AG04450 (cell line): ENCODE measurements at regions not wholly inside any gene's neighbourhood (a gene's known extent, or its start where the extent isn't known, plus 50 kb on each side); places are given as distances from the start of the nearest gene placed in this dataset.
"Not testable (repeated sequence)": the region's sequence is repeated elsewhere in the genome, so short reads cannot be mapped to it uniquely, and the experiment has no call there.

Source experiments
- CTCF ChIA-PET: fragments of 300-600, 350-600 bp; formaldehyde crosslinking; extraction: SDS; loops from one replicate; lab custom pipeline; 2022; ENCODE audit warnings: antibody characterized with exemption, inconsistent platforms; lab: Charles Lee
- POLR2A ChIA-PET: fragments of 350-600 bp; formaldehyde crosslinking; extraction: SDS; loops from one replicate; lab custom pipeline; 2021; ENCODE audit warnings: antibody characterized with exemption, inconsistent platforms; lab: Yijun Ruan, JAX
- DNase-seq: peaks from one replicate; pipeline ENCODE4 v3.0.0-alpha.2; 2011; ENCODE audit warnings: low read depth, low spot score
- H3K27ac ChIP-seq: one replicate; pipeline ENCODE4 v1.5.1; 2012; ENCODE audit warnings: low read depth, low read length, control low read depth
- H3K27me3 ChIP-seq: one replicate; pipeline ENCODE4 v1.6.0; 2012; ENCODE audit warnings: low read length; ENCODE audit not compliant: control insufficient read depth, insufficient read depth
- H3K4me3 ChIP-seq: 2 replicates; pipeline ENCODE4 v1.5.1; 2011; ENCODE audit warnings: mild to moderate bottlenecking, low read depth, low read length, control low read depth
- H3K9me3 ChIP-seq: 2 replicates; pipeline ENCODE4 v1.5.1; 2012; ENCODE audit warnings: low read length; ENCODE audit not compliant: control insufficient read depth, insufficient read depth
- TF ChIP-seq, protein P1 (sequence below): IDR thresholded peaks from 2 replicates; pipeline ENCODE4 v1.5.1; 2011; ENCODE audit warnings: low read depth, low read length, control low read depth, inconsistent platforms

DNA sequence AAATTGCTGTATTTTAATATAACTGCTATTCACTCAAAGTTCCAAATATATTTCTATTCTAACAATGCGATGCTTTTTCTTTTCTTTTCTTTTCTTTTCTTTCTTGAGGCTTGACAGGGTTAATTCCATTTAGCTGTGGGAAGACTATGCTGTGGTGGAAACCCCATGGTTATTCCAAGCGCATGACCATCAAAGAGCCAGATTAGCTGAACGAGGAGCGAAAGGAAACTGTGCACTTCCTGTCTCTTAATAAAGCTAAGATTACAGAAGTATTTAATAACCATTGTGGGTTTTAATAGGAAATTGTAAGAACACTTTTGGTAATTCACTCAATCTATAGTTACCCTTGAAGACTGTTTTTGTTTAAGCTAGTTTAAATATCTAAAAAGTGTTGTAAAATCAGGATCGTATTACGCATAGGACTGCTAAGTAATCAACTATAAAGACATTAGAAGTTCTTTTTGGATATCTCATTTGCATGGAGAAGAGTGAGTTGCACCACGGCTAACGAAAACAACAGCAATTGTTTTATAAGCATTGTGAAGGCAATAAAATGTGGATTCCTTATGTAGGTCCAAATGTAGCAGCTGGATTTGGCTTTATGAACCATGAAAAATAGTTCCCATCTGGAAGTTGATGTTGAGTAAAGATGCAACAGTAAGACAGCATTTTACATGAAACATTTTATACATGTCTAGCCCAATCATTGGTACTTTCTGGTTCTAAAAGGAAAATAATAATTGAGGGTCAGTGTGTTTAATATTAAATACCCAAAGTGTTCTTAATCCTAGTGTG lies 105.4 kb downstream of the ZIC1 start:
- H3K27me3 ChIP-seq, result no peaks in the 10 kb centered on the region
- ChIA-PET POLR2A (no interaction called here), CTCF (no interaction called here)
- TF ChIP-seq, protein P1, sequence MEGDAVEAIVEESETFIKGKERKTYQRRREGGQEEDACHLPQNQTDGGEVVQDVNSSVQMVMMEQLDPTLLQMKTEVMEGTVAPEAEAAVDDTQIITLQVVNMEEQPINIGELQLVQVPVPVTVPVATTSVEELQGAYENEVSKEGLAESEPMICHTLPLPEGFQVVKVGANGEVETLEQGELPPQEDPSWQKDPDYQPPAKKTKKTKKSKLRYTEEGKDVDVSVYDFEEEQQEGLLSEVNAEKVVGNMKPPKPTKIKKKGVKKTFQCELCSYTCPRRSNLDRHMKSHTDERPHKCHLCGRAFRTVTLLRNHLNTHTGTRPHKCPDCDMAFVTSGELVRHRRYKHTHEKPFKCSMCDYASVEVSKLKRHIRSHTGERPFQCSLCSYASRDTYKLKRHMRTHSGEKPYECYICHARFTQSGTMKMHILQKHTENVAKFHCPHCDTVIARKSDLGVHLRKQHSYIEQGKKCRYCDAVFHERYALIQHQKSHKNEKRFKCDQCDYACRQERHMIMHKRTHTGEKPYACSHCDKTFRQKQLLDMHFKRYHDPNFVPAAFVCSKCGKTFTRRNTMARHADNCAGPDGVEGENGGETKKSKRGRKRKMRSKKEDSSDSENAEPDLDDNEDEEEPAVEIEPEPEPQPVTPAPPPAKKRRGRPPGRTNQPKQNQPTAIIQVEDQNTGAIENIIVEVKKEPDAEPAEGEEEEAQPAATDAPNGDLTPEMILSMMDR, result no peak
- H3K4me3 ChIP-seq, result no peak overlapping the region
- H3K9me3 ChIP-seq, result no peaks in the 10 kb centered on the region
- no peak overlapping the region for H3K27ac ChIP-seq
- no peak for DNase-seq

DNA sequence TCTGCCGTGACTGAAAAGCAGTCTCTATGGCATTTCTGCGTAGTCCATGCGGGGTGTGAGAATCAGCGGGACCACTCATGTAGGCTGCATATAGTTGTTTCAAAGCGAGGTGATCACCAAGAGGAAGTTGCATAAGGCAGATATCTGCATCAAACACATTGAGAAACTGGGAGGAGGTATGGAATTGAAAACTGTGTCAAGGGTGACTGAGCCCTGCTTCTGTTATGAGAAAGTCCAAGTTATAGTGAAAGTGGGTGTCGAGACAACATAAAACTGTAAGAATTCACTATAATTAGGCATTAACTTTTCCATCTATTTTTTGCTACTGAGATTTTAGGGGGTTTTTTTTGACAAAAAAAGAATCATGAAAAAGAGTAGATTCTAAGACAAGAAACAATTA lies 109.3 kb downstream of the ZIC1 start:
- no peak overlapping the region for H3K27ac ChIP-seq
- ChIA-PET POLR2A (no interaction called here), CTCF (no interaction called here)
- H3K4me3 ChIP-seq, result no peak overlapping the region
- H3K9me3 ChIP-seq, result no peaks in the 10 kb centered on the region
- TF ChIP-seq, protein P1, result no peak
- no peak for DNase-seq
- H3K27me3 ChIP-seq, result no peaks in the 10 kb centered on the region

DNA sequence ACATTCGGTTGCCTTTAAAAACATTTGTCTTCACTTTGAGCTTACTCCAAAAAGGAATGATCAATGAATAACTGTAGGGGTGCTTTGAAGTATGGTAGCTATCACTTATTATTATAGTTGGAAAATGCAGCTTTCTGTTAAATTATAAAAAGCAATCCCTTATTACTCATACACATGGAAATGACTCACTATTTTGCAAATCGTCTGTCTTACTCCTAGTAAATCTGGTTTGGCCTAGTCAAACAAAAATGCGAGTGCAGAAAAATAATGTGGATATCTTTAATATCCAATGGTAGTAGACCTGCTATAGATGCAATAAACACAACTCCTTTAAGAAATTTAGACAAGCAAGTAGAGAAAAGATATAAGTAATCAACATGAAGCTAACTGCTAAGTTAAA lies 112.5 kb downstream of the ZIC1 start:
- ChIA-PET CTCF (no interaction called here), POLR2A (no interaction called here)
- H3K27me3 ChIP-seq, result no peaks in the 10 kb centered on the region
- no peaks in the 10 kb centered on the region for H3K9me3 ChIP-seq
- no peak overlapping the region for H3K4me3 ChIP-seq
- DNase-seq, result peak; percentile 0
- no peak overlapping the region for H3K27ac ChIP-seq
- TF ChIP-seq, protein P1, result no peak

DNA sequence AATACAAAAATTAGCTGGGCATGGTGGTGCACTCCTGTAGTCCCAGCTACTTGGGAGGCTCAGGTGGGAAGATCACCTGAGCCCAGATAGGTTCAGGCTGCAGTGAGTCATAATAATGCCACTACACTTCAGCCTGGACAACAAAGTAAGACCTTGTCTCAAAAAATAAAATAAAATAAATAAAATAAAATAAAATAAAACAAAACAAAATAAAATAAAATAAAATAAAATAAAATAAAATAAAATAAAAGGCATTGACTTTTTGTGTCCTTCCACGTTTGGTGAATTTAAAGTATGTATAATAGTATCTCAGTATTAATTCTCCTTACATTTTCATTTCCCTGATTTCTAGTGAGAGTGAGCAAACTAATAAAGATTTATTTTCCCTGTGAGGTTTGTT lies 113.6 kb downstream of the ZIC1 start:
- H3K4me3 ChIP-seq, H3K27me3 ChIP-seq, H3K9me3 ChIP-seq, H3K27ac ChIP-seq, DNase-seq, CTCF ChIA-PET, POLR2A ChIA-PET: not testable (repeated sequence)

DNA sequence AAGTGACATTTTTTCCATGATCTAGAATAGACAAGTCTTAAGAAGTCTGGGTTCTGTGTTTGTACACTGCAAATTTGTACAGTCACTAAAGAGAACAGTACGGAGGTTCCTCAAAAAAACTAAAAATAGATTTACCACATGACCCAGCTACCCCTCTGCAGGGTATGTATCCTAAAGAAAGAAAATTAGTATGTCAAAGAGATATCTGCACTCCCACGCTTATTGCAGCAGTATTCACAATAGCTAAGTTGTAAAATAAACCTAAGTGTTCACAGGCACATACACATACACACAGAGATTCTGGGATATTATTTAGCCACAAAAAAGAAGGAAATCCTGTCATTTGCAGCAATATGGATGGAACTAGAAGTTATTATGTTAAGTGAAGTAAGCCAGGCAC lies 120.4 kb downstream of the ZIC1 start:
- Histone ChIP-seq H3K27me3 (no peaks in the 10 kb centered on the region), H3K27ac (no peak overlapping the region), H3K9me3 (no peaks in the 10 kb centered on the region), H3K4me3 (no peak overlapping the region)
- no peak for DNase-seq
- POLR2A ChIA-PET, result no interaction called here
- TF ChIP-seq, protein P1, result no peak
- CTCF ChIA-PET, result no interaction called here
